ENCODE measurements at regions not wholly inside any gene's neighbourhood (a gene's known extent, or its start where the extent isn't known, plus 50 kb on each side); places are given as distances from the start of the nearest gene placed in this dataset.

GRCh38 chr9:115717711-115718173 lies 435.8 kb upstream of the PAPPA start:
- no peak overlapping the region for H3K4me2 ChIP-seq
- H3K4me1 ChIP-seq, result no peaks in the 10 kb centered on the region
- FAIRE-seq (no peak), ATAC-seq (no peak), DNase-seq (ENCODE audit: low read depth in 1 of 2, low spot score in 1 of 2) (no peak)
- H3K4me3 ChIP-seq, result no peak overlapping the region
- POLR2A ChIA-PET, result no interaction called here
- H3K9me3 ChIP-seq, result no peaks in the 10 kb centered on the region
- TF ChIP-seq EHMT2 (IDR thresholded peaks at IDR 0.05; ENCODE audit: low read depth), result no peak
- TF ChIP-seq HDAC2 (IDR thresholded peaks at IDR 0.05), result no peak
- TF ChIP-seq MAZ (IDR thresholded peaks at IDR 0.05; ENCODE audit: borderline replicate concordance, low read depth, low read length), result no peak
- no peak for TF ChIP-seq ATOH8 (CRISPR knock-in tag; IDR thresholded peaks at IDR 0.05; ENCODE audit: low read depth)
- TF ChIP-seq ELK1 (IDR thresholded peaks at IDR 0.05; ENCODE audit: low read depth, low read length), result no peak
- TF ChIP-seq CHD4 (IDR thresholded peaks at IDR 0.05; ENCODE audit: borderline replicate concordance), result no peak
- TF ChIP-seq MAX (IDR thresholded peaks at IDR 0.05), result no peak
- no peak for TF ChIP-seq HES2 (IDR thresholded peaks at IDR 0.05)
- TF ChIP-seq MAFK (IDR thresholded peaks at IDR 0.05; ENCODE audit: partially characterized antibody), result no peak
- peak overlapping the region in 1 of 2 experiments; percentile 15; a peak in 1 of 6 replicates for H3K27ac ChIP-seq
- CTCF ChIA-PET, result no interaction called here
- 96% methylated on average over 1 of the region's 1 CpG for WGBS (ENCODE audit: missing lambda C conversion rate)

GRCh38 chr9:115730396-115730795 lies 423.2 kb upstream of the PAPPA start:
- H3K27ac ChIP-seq, result peak overlapping the region in 1 of 2 experiments; percentile 40; a peak in 2 of 6 replicates
- 78% methylated on average over 4 of the region's 4 CpGs for WGBS (ENCODE audit: missing lambda C conversion rate)
- H3K4me1 ChIP-seq, result peaks cover 4% of the 10 kb centered on the region; the same call in 1 of the 3 replicates
- no peak overlapping the region for H3K4me3 ChIP-seq
- no peak for TF ChIP-seq CBX2 (IDR thresholded peaks at IDR 0.05; ENCODE audit: borderline replicate concordance, low read depth)
- TF ChIP-seq RARB (CRISPR knock-in tag; IDR thresholded peaks at IDR 0.05), result no peak
- TF ChIP-seq CHD4 (IDR thresholded peaks at IDR 0.05; ENCODE audit: borderline replicate concordance), result no peak
- TF ChIP-seq HOXB13 (CRISPR knock-in tag; IDR thresholded peaks at IDR 0.05; ENCODE audit: low read depth), result no peak
- no peak for TF ChIP-seq ELK1 (IDR thresholded peaks at IDR 0.05; ENCODE audit: low read depth, low read length)
- no peak for TF ChIP-seq RAD21 (conservative IDR thresholded peaks at IDR 0.05 in 1 of 2, IDR thresholded peaks at IDR 0.05 in 1 of 2)
- no peak for TF ChIP-seq PHF8 (IDR thresholded peaks at IDR 0.05; ENCODE audit: borderline replicate concordance, low read depth)
- no peak for TF ChIP-seq MAX (IDR thresholded peaks at IDR 0.05)
- TF ChIP-seq JUN (IDR thresholded peaks at IDR 0.05), result no peak
- no peak for TF ChIP-seq RCOR1 (IDR thresholded peaks at IDR 0.05; ENCODE audit: low read depth, low read length)
- TF ChIP-seq SREBF2 (IDR thresholded peaks at IDR 0.05), result no peak
- TF ChIP-seq RNF2 (IDR thresholded peaks at IDR 0.05; ENCODE audit: borderline replicate concordance, low read depth), result no peak
- peaks cover 19% of the 10 kb centered on the region for H3K9me3 ChIP-seq
- ChIA-PET POLR2A (no interaction called here), CTCF (no interaction called here)
- ATAC-seq, result no peak
- no peak for FAIRE-seq
- DNase-seq (ENCODE audit: low read depth in 1 of 2, low spot score in 1 of 2), result no peak
- H3K4me2 ChIP-seq, result no peak overlapping the region

- 62% methylated on average over 1 of the region's 1 CpG for whole genome bisulfite sequencing (ENCODE audit: missing lambda C conversion rate)
- ChIA-PET POLR2A (no interaction called here), CTCF (no interaction called here)
- Histone ChIP-seq H3K9me3 (peaks cover 19% of the 10 kb centered on the region), H3K4me1 (peaks cover 4% of the 10 kb centered on the region; the same call in 1 of the 3 replicates), H3K4me3 (no peak overlapping the region), H3K27ac (peak overlapping the region in 1 of 2 experiments; percentile 40; a peak in 2 of 6 replicates), H3K4me2 (no peak overlapping the region)
- DNase-seq (ENCODE audit: low read depth in 1 of 2, low spot score in 1 of 2) (no peak), FAIRE-seq (no peak), ATAC-seq (no peak)
- no peak for TF ChIP-seq CHD2 (IDR thresholded peaks at IDR 0.05; ENCODE audit: low read length, partially characterized antibody)
- TF ChIP-seq ATOH8 (CRISPR knock-in tag; IDR thresholded peaks at IDR 0.05; ENCODE audit: low read depth), result no peak
- no peak for TF ChIP-seq SMC3 (IDR thresholded peaks at IDR 0.05)
- no peak for TF ChIP-seq HEYL (CRISPR knock-in tag; IDR thresholded peaks at IDR 0.05)
- no peak for TF ChIP-seq MAX (IDR thresholded peaks at IDR 0.05)
- TF ChIP-seq EHMT2 (IDR thresholded peaks at IDR 0.05; ENCODE audit: low read depth), result no peak
- no peak for TF ChIP-seq FOSB (CRISPR knock-in tag; IDR thresholded peaks at IDR 0.05)
- TF ChIP-seq ZNF302 (CRISPR knock-in tag; IDR thresholded peaks at IDR 0.05), result no peak
- TF ChIP-seq ZFP36 (IDR thresholded peaks at IDR 0.05; ENCODE audit: borderline replicate concordance, partially characterized antibody), result no peak
- TF ChIP-seq KDM1A (IDR thresholded peaks at IDR 0.05; ENCODE audit: low read depth), result no peak
- no peak for TF ChIP-seq MAZ (IDR thresholded peaks at IDR 0.05; ENCODE audit: borderline replicate concordance, low read depth, low read length)
- TF ChIP-seq FOSL2 (IDR thresholded peaks at IDR 0.05), result no peak
- no peak for TF ChIP-seq FOSL2 (CRISPR knock-in tag; IDR thresholded peaks at IDR 0.05)
- no peak for TF ChIP-seq TFCP2L1 (CRISPR knock-in tag; IDR thresholded peaks at IDR 0.05)
These were observed 422.7 kb upstream of the PAPPA start for GRCh38 chr9:115730845-115731244.
